SU-DHL-6 (cell line): ENCODE measurements at regions not wholly inside any gene's neighbourhood (a gene's known extent, or its start where the extent isn't known, plus 50 kb on each side); places are given as distances from the start of the nearest gene placed in this dataset.

Experiments used
- EZH2phosphoT487 ChIP-seq: fragments of 200-600 bp; sonication (generic), shearing (Covaris generic); conservative IDR thresholded peaks from 2 replicates; pipeline ENCODE4 v1.6.1; 2018; ENCODE audit warnings: mild to moderate bottlenecking, antibody characterized with exemption, low read length, moderate library complexity, mixed read lengths
- TF ChIP-seq, protein P1 (sequence below): fragments of 200-600 bp; sonication (generic); IDR thresholded peaks from one replicate; pipeline ENCODE4 v1.5.1; 2017; ENCODE audit warnings: antibody characterized with exemption, mild to moderate bottlenecking, low read length, moderate library complexity; ENCODE audit not compliant: insufficient read depth, poor library complexity, severe bottlenecking

DNA sequence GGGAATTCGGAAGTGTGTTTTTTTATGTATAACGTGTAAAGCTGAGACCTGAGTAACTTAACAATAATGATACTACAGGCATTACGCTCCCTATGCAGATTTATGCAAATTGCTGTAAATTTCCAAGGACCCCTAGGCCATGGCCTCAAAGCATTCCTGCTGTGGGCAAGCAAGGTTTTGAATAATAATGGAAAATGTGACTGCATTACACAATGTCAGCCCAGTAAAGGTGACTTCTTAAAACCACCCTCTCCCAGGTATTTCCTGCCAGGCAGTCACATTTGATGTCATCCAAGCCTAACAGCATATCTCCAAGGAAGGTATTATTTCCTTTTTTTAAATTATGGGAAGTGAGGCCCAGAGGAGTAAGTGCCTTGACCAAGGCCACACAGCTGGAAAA lies 621.0 kb downstream of the BCL11B start:
- TF ChIP-seq, protein P1, sequence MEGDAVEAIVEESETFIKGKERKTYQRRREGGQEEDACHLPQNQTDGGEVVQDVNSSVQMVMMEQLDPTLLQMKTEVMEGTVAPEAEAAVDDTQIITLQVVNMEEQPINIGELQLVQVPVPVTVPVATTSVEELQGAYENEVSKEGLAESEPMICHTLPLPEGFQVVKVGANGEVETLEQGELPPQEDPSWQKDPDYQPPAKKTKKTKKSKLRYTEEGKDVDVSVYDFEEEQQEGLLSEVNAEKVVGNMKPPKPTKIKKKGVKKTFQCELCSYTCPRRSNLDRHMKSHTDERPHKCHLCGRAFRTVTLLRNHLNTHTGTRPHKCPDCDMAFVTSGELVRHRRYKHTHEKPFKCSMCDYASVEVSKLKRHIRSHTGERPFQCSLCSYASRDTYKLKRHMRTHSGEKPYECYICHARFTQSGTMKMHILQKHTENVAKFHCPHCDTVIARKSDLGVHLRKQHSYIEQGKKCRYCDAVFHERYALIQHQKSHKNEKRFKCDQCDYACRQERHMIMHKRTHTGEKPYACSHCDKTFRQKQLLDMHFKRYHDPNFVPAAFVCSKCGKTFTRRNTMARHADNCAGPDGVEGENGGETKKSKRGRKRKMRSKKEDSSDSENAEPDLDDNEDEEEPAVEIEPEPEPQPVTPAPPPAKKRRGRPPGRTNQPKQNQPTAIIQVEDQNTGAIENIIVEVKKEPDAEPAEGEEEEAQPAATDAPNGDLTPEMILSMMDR: no peak
- TF ChIP-seq EZH2phosphoT487: no peak
